IPS DF 4.7 (cell line): ENCODE measurements at regions not wholly inside any gene's neighbourhood (a gene's known extent, or its start where the extent isn't known, plus 50 kb on each side); places are given as distances from the start of the nearest gene placed in this dataset.

Source experiments
- DNase-seq: peaks from one replicate; pipeline ENCODE4 v3.0.0-alpha.2; 2013; ENCODE audit warnings: low spot score; ENCODE audit errors: extremely low read depth

GRCh38 chr2:43107679-43108078 lies 118.7 kb downstream of the ZFP36L2 start:
- DNase-seq: no peak

- DNase-seq: no peak
Observed at GRCh38 chr2:43106559-43107527, 119.6 kb downstream of the ZFP36L2 start.

- DNase-seq: no peak
Observed at GRCh38 chr2:43105586-43106558, 120.5 kb downstream of the ZFP36L2 start.

DNA sequence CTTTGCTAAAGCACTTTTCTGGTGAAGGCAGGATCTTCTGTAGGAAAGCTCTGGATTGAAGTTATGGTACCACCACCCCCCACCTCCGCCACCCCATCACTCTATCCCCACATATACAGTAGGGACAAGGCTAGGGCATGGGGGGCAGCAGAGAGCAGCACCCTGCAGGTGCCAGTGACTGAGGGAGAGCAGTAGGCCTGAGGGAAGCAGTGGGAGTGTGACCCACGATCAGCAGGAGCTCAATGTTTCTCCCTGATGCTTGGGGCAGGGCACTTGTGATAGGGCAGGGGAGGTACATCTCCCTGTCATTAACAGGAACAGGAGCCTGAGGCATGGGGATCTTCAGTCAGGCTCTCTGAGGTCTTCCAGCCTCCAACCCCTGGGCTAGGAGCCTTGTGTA lies 121.6 kb downstream of the ZFP36L2 start:
- no peak for DNase-seq

GRCh38 chr2:43104106-43104505 lies 122.3 kb downstream of the ZFP36L2 start:
- no peak for DNase-seq

- DNase-seq: no peak
Observed at GRCh38 chr2:43103093-43103404, 123.4 kb downstream of the ZFP36L2 start.

GRCh38 chr2:43102366-43103092 lies 123.9 kb downstream of the ZFP36L2 start:
- DNase-seq: no peak

- no peak for DNase-seq
Observed at GRCh38 chr2:43101751-43102150, 124.7 kb downstream of the ZFP36L2 start.

DNA sequence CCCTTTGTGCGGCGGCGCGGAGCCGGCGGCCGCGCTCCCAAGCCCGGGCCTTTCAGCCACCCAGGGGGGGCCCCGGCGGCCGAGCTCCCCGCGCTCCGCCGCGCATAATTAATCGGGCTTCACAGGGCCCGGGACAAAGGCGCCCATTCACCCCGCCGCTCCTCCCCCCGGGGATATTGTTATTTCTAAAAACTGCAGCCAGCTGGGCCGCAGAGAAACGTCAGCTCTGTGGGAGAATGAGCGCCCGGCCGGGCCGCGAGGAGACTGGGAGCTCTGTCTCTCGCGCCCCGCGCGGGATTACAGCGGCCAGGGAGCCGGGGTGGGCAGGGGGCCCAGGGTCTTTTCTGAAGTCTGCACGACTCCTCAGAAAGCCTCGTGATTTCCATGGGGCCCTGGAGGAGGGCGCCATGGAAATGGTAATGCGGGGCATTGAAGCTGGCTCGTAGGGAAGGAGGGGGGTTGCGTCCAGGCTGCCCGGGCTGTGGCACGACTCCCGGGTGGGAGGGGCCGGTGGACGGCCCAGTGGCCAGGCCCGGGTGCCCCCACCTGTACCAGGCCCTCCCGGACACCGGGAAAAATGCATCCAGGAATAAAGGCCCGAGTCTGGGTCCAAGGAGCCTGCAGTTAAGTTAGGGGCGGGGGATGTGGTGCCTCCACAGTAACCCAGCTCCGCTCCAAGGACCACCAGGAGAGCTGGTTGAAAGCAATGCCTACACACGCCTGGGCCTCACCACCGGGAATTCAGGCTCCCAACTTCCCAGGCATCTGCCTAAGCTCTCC lies 125.3 kb downstream of the ZFP36L2 start:
- no peak for DNase-seq

DNA sequence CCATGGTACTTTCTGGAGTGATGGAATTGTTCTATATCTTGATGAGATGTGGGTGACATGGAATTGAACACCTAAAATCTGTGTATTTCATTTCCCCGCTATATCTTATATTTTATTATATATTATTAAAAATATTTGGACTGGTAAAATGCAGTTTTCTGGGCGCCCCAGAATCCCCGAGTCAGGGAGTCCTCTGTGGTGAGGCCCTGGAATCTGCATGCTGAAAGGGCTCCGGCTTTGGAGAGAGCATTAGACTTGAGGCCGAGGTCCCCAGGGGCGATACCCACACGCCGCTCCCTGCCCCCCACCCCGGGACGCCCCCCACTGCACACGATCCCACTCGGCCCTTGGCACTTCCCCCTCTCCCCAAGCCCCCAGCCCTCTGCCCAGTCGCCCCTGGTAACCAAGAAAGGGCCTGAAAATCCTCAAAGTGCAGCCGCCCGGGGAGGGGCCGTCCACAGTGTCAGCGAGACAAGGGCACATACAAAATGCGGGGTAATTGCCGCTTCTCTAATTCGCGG lies 126.0 kb downstream of the ZFP36L2 start:
- no peak for DNase-seq

DNA sequence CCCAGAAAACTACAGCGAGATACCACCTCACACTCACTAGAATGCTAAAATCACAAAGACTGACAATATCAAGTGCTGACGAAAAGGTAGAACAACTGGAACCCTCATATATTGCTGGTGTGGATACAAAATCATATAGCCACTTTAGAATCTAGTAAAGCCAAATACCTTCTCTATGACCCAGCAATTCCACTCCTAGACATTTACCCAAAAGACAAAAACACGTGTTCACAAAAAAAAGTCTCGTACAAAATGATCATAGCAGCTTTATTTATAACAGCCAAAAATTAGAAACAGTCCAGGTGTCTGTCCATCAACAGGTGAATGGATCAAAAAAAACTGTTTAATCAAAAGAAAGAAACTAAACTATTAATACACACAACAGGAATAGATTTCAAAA lies 126.6 kb downstream of the ZFP36L2 start:
- no peak for DNase-seq

DNA sequence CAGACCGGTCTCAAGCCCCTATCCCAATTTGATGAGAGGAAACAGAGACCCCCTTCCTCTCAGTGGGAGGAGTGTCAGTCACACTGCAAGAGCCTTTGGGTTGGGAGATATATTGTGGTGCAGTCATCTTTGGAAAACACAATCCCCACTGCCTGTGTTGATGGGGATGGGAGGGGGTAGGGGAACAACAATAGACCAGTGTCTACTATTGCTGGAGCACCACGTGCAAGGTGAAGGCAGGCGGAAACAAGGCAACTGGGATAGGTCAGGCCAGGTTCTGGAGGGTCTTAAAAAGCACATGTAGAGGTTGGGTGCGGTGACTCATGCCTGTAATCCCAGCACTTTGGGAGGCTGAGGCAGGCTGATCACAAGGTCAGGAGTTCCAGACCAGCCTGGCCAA lies 127.9 kb downstream of the ZFP36L2 start:
- DNase-seq: no peak

DNA sequence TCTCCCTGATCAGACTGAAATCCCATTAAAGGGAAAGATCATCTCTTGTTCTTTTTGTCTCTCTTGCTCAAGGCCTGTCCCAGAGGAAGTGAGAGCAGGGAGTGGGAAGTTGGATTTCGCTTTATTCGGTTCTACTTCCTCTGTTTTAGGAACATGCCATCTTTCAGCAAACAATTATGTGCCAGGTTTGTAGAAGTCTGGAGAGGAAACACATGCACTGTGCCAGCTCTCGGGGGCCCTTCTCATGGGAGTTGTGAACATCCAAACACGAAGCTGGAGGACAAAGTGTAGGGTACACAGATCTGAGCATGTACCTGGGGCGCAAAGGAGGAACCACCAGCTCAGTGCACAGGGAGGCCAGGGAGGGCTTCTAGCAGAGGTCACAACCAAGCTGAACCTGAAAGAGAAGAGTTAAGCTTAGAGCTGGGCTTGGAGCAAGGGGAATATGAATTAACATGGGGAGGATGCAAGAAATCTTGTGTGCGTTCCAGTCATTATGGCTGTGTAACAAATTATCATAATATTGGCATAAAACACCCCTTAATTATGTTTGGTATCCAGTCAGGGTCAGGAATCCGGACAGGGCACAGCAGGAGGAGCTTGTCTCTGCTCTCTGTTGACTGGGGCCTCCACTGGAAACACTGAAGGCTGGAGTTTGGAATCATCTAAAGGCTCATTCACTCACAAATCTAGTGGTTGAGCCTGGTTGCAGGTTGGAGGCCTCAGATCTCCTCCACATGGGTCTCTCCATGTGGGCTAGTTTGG lies 128.6 kb downstream of the ZFP36L2 start:
- no peak for DNase-seq

DNA sequence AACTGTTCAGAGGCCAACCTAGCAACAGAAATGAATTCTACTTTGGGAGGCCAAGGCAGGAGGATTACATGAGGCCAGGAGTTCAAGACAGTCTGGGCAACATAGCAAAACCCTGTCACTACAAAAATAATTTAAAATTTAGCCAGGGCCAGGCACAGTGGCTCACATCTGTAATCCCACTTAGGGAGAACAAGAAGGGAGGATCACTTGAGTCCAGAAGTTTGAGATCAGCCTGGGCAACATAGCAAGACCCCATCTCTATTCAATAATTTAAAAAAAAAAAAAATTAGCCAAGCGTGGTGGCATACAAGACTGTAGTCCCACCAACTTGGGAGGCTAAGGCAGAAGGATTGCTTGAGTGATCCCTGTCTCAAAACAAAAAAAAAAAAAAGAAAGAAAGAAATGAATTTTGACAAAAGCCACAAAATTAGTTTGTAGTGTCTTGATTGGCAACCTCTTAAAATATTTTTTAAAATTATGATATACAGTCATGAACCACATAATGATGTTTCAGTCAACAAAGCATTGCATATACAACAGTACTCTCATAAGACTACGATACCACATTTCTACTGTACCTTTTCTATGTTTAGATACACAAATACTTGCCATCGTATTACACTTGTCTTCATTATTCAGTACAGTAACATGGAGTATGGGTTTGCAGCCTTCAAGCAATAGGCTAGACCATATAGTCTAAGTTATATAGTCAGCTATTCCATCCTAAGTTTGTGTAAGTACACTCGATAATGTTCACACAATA lies 130.7 kb downstream of the ZFP36L2 start:
- no peak for DNase-seq

GRCh38 chr2:43092520-43093179 lies 133.8 kb downstream of the ZFP36L2 start:
- no peak for DNase-seq

DNA sequence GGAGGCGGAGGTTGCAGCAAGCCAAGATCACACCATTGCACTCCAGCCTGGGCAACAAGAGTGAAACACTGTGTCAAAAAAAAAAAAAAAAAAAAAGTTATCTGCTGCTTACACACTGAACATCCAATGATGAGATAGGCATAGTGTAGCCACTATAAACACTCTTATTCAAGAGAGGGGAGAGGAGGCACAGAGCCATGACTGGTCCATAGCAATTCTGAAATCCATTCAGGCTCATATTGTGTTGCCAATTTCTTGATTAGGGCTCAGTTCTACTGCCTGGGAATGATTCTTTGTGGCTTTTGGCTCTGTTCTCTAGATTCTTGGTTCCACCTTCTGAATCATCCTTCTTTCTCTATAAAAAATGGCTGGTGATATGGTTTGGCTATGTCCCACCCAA lies 136.1 kb downstream of the ZFP36L2 start:
- no peak for DNase-seq

- DNase-seq: no peak
Observed at GRCh38 chr2:43088143-43089073, 138.0 kb downstream of the ZFP36L2 start.
